ENCODE measurements at regions not wholly inside any gene's neighbourhood (a gene's known extent, or its start where the extent isn't known, plus 50 kb on each side); places are given as distances from the start of the nearest gene placed in this dataset.
"Not testable (repeated sequence)": the region's sequence is repeated elsewhere in the genome, so short reads cannot be mapped to it uniquely, and the experiment has no call there.

- no peak overlapping the region for H3K4me3 ChIP-seq (ENCODE audit: control insufficient read depth, low read depth, low read length)
- no peak for TF ChIP-seq CTCF (IDR thresholded peaks at IDR 0.05; ENCODE audit: control insufficient read depth, insufficient read depth, low read depth, low read length, missing control alignments)
- no peak for DNase-seq (ENCODE audit: low read depth)
Observed at GRCh38 chr12:112627851-112628250, 163.7 kb upstream of the RPH3A start.

- H3K4me3 ChIP-seq (ENCODE audit: control insufficient read depth, low read depth, low read length); DNase-seq (ENCODE audit: low read depth): not testable (repeated sequence)
Observed at GRCh38 chr12:112631974-112632373, 159.6 kb upstream of the RPH3A start.

- TF ChIP-seq CTCF (IDR thresholded peaks at IDR 0.05; ENCODE audit: control insufficient read depth, insufficient read depth, low read depth, low read length, missing control alignments), result no peak
- DNase-seq (ENCODE audit: low read depth), result no peak
- no peak overlapping the region for H3K4me3 ChIP-seq (ENCODE audit: control insufficient read depth, low read depth, low read length)
Observed at GRCh38 chr12:112635036-112635435, 156.5 kb upstream of the RPH3A start.

- no peak overlapping the region for H3K4me3 ChIP-seq (ENCODE audit: control insufficient read depth, low read depth, low read length)
- DNase-seq (ENCODE audit: low read depth), result no peak
- no peak for TF ChIP-seq CTCF (IDR thresholded peaks at IDR 0.05; ENCODE audit: control insufficient read depth, insufficient read depth, low read depth, low read length, missing control alignments)
Observed at GRCh38 chr12:112638420-112638819, 153.1 kb upstream of the RPH3A start.

GRCh38 chr12:112645586-112645985, 146.0 kb upstream of the RPH3A start:
- no peak for TF ChIP-seq CTCF (IDR thresholded peaks at IDR 0.05; ENCODE audit: control insufficient read depth, insufficient read depth, low read depth, low read length, missing control alignments)
- no peak for DNase-seq (ENCODE audit: low read depth)
- H3K4me3 ChIP-seq (ENCODE audit: control insufficient read depth, low read depth, low read length), result no peak overlapping the region

- no peak for DNase-seq (ENCODE audit: low read depth)
- no peak for TF ChIP-seq CTCF (IDR thresholded peaks at IDR 0.05; ENCODE audit: control insufficient read depth, insufficient read depth, low read depth, low read length, missing control alignments)
- no peak overlapping the region for H3K4me3 ChIP-seq (ENCODE audit: control insufficient read depth, low read depth, low read length)
Observed at GRCh38 chr12:112656141-112656540, 135.4 kb upstream of the RPH3A start.

GRCh38 chr12:112664569-112664968, 127.0 kb upstream of the RPH3A start:
- DNase-seq (ENCODE audit: low read depth), result no peak
- no peak overlapping the region for H3K4me3 ChIP-seq (ENCODE audit: control insufficient read depth, low read depth, low read length)
- no peak for TF ChIP-seq CTCF (IDR thresholded peaks at IDR 0.05; ENCODE audit: control insufficient read depth, insufficient read depth, low read depth, low read length, missing control alignments)
